ENCODE measurements at regions not wholly inside any gene's neighbourhood (a gene's known extent, or its start where the extent isn't known, plus 50 kb on each side); places are given as distances from the start of the nearest gene placed in this dataset.
"Not testable (repeated sequence)": the region's sequence is repeated elsewhere in the genome, so short reads cannot be mapped to it uniquely, and the experiment has no call there.

DNA sequence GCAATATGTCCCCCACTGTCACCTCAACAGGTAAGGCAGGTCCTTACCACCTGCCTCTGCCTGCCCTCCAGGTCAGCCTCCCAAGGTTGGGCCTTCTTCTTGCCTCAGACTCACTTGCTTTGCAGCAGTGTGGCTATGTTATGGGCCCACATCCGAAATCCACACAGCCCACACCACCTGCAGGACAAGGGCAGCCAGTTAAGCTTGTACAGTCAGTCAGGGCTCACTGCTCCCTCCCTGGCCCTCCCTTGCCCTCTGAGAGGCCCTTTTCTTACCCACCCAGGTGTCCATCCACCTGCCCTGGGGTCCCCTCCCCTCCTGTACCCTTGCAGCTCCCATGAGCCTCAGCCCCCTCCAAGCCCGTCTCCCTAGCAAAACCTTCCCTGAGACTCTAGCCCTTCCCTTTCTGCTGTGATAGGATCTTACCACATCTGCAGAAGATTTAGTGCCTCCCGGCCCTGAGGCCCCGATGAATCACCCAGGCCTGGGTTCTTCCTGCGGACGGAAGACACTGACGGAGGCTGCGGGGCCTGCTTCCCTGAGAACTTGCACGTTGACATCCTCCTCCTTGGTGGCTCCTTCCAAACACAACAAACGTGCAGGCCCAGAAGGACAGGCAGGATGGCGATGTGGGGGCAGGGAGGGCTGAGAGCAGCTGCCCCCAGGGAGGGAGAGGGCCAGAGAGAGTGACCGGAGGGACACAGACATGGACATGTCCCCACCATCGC lies 5466.2 kb upstream of the TPTE start:
- H3K4me1 Mint-ChIP-seq; H3K27me3 Mint-ChIP-seq (ENCODE audit: low read depth); H3K4me3 Mint-ChIP-seq; H3K36me3 Mint-ChIP-seq; H3K27ac Mint-ChIP-seq; DNase-seq (ENCODE audit: low spot score in 2 of 2, unreplicated experiment in 2 of 2); H3K9me3 Mint-ChIP-seq: not testable (repeated sequence)

GRCh38 chr21:5055996-5056962 lies 5465.1 kb upstream of the TPTE start:
- H3K9me3 Mint-ChIP-seq; H3K27ac Mint-ChIP-seq; DNase-seq (ENCODE audit: low spot score in 2 of 2, unreplicated experiment in 2 of 2); H3K4me3 Mint-ChIP-seq; H3K36me3 Mint-ChIP-seq; H3K4me1 Mint-ChIP-seq; H3K27me3 Mint-ChIP-seq (ENCODE audit: low read depth): not testable (repeated sequence)

GRCh38 chr21:5057077-5057476 lies 5464.3 kb upstream of the TPTE start:
- H3K9me3 Mint-ChIP-seq: not testable (repeated sequence)

GRCh38 chr21:5060364-5061083 lies 5460.9 kb upstream of the TPTE start:
- DNase-seq (ENCODE audit: low spot score in 2 of 2, unreplicated experiment in 2 of 2); H3K4me3 Mint-ChIP-seq; H3K4me1 Mint-ChIP-seq; H3K9me3 Mint-ChIP-seq; H3K27ac Mint-ChIP-seq; H3K36me3 Mint-ChIP-seq; H3K27me3 Mint-ChIP-seq (ENCODE audit: low read depth): not testable (repeated sequence)

More at GRCh38 chr21:5057077-5057476, 5464.3 kb upstream of the TPTE start:
- H3K36me3 Mint-ChIP-seq; DNase-seq (ENCODE audit: low spot score in 2 of 2, unreplicated experiment in 2 of 2); H3K27me3 Mint-ChIP-seq (ENCODE audit: low read depth); H3K4me1 Mint-ChIP-seq; H3K27ac Mint-ChIP-seq; H3K4me3 Mint-ChIP-seq: not testable (repeated sequence)

GRCh38 chr21:5064581-5065142 lies 5456.7 kb upstream of the TPTE start:
- not testable (repeated sequence) for DNase-seq (ENCODE audit: low spot score in 2 of 2, unreplicated experiment in 2 of 2); H3K9me3 Mint-ChIP-seq; H3K27ac Mint-ChIP-seq; H3K36me3 Mint-ChIP-seq; H3K4me3 Mint-ChIP-seq; H3K27me3 Mint-ChIP-seq (ENCODE audit: low read depth); H3K4me1 Mint-ChIP-seq

DNA sequence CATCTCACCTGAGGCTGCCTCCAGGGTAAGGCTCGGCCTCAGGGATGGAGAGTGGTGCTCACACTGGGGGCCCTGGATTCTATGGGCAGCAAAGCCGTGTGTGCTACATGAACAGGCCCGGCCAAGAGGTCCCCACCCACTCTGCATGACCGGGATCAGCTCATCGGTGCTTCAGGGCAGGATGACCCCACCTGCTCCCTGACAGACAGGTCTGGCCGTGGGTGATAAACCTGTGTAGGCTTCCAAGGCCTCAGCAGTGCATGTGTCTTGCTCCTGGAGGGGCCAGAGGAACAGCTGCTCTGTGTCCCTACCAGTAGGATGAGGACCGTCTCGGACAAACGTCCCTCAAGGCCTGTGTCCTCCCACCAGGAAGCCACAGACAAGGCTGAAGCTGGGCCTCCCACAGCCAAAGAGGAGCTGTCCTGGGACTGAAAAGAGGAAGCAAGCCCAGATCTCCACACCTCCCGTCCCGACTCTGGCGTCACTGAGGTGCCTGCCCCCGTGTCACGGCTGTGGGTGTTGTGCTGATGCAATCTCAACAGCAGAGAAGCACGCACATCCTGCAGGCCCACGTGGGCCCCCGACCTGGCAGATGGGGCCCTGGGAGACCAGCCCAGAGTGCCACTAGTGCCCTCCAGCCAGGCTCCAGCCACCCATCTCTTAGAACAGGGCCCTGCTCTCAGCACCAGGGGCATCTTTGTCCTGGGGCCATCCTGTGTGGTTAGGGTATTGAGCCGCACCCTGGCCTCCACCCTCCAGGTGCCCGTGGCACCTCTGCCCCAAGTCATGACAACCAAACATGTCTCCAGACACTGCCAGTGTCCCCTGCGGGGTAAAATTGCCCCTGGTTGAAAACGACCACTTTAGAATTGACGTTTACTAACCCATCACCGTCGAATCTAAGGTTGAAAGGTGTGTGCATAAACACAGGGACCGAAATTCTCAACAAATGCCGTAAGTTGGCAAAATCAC lies 5455.9 kb upstream of the TPTE start:
- not testable (repeated sequence) for H3K27me3 Mint-ChIP-seq (ENCODE audit: low read depth); DNase-seq (ENCODE audit: low spot score in 2 of 2, unreplicated experiment in 2 of 2); H3K36me3 Mint-ChIP-seq; H3K4me3 Mint-ChIP-seq; H3K27ac Mint-ChIP-seq; H3K4me1 Mint-ChIP-seq; H3K9me3 Mint-ChIP-seq

GRCh38 chr21:5066682-5067251 lies 5454.6 kb upstream of the TPTE start:
- not testable (repeated sequence) for H3K27ac Mint-ChIP-seq; H3K4me3 Mint-ChIP-seq; H3K36me3 Mint-ChIP-seq; DNase-seq (ENCODE audit: low spot score in 2 of 2, unreplicated experiment in 2 of 2); H3K4me1 Mint-ChIP-seq; H3K27me3 Mint-ChIP-seq (ENCODE audit: low read depth); H3K9me3 Mint-ChIP-seq

- not testable (repeated sequence) for H3K9me3 Mint-ChIP-seq; H3K27me3 Mint-ChIP-seq (ENCODE audit: low read depth); H3K4me3 Mint-ChIP-seq; H3K36me3 Mint-ChIP-seq; H3K27ac Mint-ChIP-seq; H3K4me1 Mint-ChIP-seq; DNase-seq (ENCODE audit: low spot score in 2 of 2, unreplicated experiment in 2 of 2)
Measured at GRCh38 chr21:5067326-5068048, 5453.9 kb upstream of the TPTE start.

DNA sequence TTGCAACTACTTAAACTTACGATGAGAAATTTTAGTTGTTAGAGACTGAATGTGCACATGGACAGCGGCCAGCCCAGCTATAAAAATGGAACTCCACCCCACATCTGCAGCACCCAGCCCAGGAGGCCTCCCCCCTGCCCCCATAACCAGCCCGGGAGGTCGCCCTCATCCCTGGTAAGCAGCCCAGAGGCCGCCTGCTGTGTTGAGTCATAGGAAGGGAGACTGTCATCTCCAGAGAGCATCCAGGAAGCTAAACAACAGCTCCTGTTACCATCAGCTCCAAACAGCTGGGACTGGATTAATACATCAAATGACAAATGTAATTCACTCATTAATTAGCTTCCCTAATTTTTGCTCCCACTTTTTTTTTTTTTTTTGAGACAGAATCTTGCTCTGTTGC lies 5452.7 kb upstream of the TPTE start:
- not testable (repeated sequence) for DNase-seq (ENCODE audit: low spot score in 2 of 2, unreplicated experiment in 2 of 2); H3K4me3 Mint-ChIP-seq; H3K27ac Mint-ChIP-seq; H3K27me3 Mint-ChIP-seq (ENCODE audit: low read depth); H3K9me3 Mint-ChIP-seq; H3K4me1 Mint-ChIP-seq; H3K36me3 Mint-ChIP-seq

DNA sequence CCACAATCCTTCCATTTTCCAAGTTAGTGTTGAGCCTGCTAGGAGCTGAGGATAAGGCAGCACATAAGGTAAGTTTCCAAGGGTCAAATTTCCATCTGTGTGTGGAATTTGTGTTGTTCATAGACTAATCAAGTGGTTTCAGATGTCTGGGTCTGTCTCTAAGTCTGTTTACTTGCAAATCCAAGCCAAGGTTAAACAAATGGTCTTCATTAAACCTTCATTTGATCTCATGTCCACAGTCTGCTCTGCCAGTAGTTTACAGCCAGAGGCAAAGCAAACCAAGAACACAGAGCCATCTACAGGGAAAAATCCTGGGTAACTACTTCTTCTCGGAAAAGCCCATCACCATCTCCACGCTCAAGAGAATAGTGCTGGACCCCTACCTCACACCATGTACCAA lies 5450.2 kb upstream of the TPTE start:
- not testable (repeated sequence) for H3K4me3 Mint-ChIP-seq; H3K27ac Mint-ChIP-seq; H3K36me3 Mint-ChIP-seq; H3K4me1 Mint-ChIP-seq; H3K9me3 Mint-ChIP-seq; DNase-seq (ENCODE audit: low spot score in 2 of 2, unreplicated experiment in 2 of 2); H3K27me3 Mint-ChIP-seq (ENCODE audit: low read depth)

DNA sequence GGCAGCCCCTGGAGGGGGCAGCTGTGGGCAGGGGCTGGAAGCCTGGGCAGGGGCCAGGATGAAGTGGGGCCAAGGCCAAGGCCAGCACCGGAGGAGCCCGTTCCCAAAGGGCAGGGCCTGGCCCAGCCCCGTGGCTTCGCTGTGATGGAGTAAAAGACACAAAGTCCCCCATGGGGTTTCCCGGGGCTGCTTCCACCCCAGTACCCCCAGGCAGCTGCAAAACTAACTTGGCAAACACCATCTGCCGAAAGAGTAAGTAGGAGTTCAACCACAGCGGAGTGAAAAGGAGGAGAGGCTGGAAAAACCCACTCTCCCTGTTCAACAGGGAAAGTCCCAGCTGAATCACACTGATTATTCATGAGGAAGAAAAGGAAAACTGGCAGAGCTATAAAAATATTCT lies 5444.5 kb upstream of the TPTE start:
- not testable (repeated sequence) for H3K4me3 Mint-ChIP-seq; H3K27ac Mint-ChIP-seq; H3K36me3 Mint-ChIP-seq; H3K27me3 Mint-ChIP-seq (ENCODE audit: low read depth); DNase-seq (ENCODE audit: low spot score in 2 of 2, unreplicated experiment in 2 of 2); H3K9me3 Mint-ChIP-seq; H3K4me1 Mint-ChIP-seq

DNA sequence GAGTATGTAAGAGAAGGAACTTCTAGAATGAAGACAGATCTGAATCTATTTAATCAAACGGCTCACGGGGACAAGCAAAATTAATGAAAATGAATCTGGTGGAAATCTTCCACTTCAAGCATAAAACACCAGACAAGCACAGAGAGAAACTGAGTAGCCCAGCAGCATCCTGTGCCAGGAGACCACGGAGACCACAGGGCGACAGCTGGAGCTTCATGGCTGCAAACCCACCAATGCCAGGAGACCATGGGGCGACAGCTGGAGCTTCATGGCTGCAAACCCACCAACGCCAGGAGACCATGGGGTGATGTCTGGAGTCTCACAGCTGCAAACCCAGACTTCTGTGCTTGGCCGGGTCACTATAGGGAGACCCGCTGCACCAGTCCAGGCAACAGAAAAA lies 5442.0 kb upstream of the TPTE start:
- H3K36me3 Mint-ChIP-seq; DNase-seq (ENCODE audit: low spot score in 2 of 2, unreplicated experiment in 2 of 2); H3K9me3 Mint-ChIP-seq; H3K27ac Mint-ChIP-seq; H3K4me1 Mint-ChIP-seq; H3K4me3 Mint-ChIP-seq; H3K27me3 Mint-ChIP-seq (ENCODE audit: low read depth): not testable (repeated sequence)

All from mesothelial cell of epicardium (in vitro differentiated cells).